Panc1 (cell line): ENCODE measurements at regions not wholly inside any gene's neighbourhood (a gene's known extent, or its start where the extent isn't known, plus 50 kb on each side); places are given as distances from the start of the nearest gene placed in this dataset.

Experiments used
- ATAC-seq: fragments of 200-7000 bp; cut with Tn5 transposase; 2 replicates; pipeline ENCODE4 v1.9.1; 2020; ENCODE audit warnings: mild to moderate bottlenecking, moderate library complexity
- BruUV-seq: library from RNA; stranded (reverse); fragments of 400-500 nt; replicated peaks from 2 replicates; lab custom pipeline; 2021; lab: Mats Ljungman, UMichigan
- CTCF ChIA-PET: fragments of 300-600 bp; sonication (Branson Sonifier 250); formaldehyde crosslinking; loops from one replicate; lab custom pipeline; 2022; ENCODE audit warnings: antibody characterized with exemption; lab: Charles Lee
- POLR2A ChIA-PET: fragments of 300-600 bp; sonication (Branson Sonifier 250); formaldehyde crosslinking; loops from one replicate; lab custom pipeline; 2022; ENCODE audit warnings: antibody characterized with exemption; lab: Charles Lee
- DNase-seq: peaks from one replicate; pipeline ENCODE4 v3.0.0-alpha.2; 2010; ENCODE audit warnings: low read depth, low spot score
- H3K27ac ChIP-seq: 2 replicates; pipeline ENCODE4 v1.5.1; 2011; ENCODE audit warnings: mild to moderate bottlenecking, low read length, inconsistent platforms
- H3K27me3 ChIP-seq: fragments of 200-500 bp; sonication (Bioruptor generic); 2 replicates; pipeline ENCODE4 v1.6.0; 2014; ENCODE audit warnings: low read length, inconsistent platforms; ENCODE audit not compliant: control insufficient read depth, insufficient read depth
- H3K36me3 ChIP-seq: fragments of 200-500 bp; sonication (Bioruptor generic); 2 replicates; pipeline ENCODE4 v1.5.1; 2014; ENCODE audit warnings: inconsistent platforms, mild to moderate bottlenecking, low read length, moderate library complexity; ENCODE audit not compliant: control insufficient read depth, insufficient read depth
- H3K4me1 ChIP-seq: 2 replicates; pipeline ENCODE4 v1.5.1; 2011; ENCODE audit warnings: inconsistent platforms, mild to moderate bottlenecking, low read length, moderate library complexity; ENCODE audit not compliant: control insufficient read depth, insufficient read depth
- H3K4me3 ChIP-seq, 2 experiments: 2 replicates each; pipeline ENCODE4 v1.5.1; 2011 to 2012; ENCODE audit warnings: low read depth in 2 of 2, low read length in 2 of 2, mild to moderate bottlenecking in 2 of 2, inconsistent platforms in 1 of 2, moderate library complexity in 1 of 2
- H3K9me3 ChIP-seq: fragments of 200-500 bp; sonication (Bioruptor generic); 2 replicates; pipeline ENCODE4 v1.5.1; 2014; ENCODE audit warnings: low read depth, mild to moderate bottlenecking, inconsistent platforms, low read length, moderate library complexity; ENCODE audit not compliant: control insufficient read depth, insufficient read depth
- POLR2AphosphoS5 ChIP-seq: IDR thresholded peaks from 2 replicates; pipeline ENCODE4 v1.6.1; 2012; ENCODE audit warnings: mild to moderate bottlenecking, low read depth, low read length, moderate library complexity
- SIN3A ChIP-seq: IDR thresholded peaks from 2 replicates; pipeline ENCODE4 v1.6.1; 2012; ENCODE audit warnings: low read depth, mild to moderate bottlenecking, low read length, moderate library complexity, borderline replicate concordance; ENCODE audit not compliant: insufficient read depth
- TCF7L2 ChIP-seq: IDR thresholded peaks from 2 replicates; pipeline ENCODE4 v1.6.1; 2011; ENCODE audit warnings: mild to moderate bottlenecking, low read depth, low read length, inconsistent platforms
- in situ Hi-C: cut with HindIII; loops from 2 replicates; pipeline ENCODE4 v1.10.0; 2016; ENCODE audit warnings: low sequenced_read_pairs, low pct_unique_long_range_greater_than_20kb
- intact Hi-C: fragments of 100-400 bp; cut with micrococcal nuclease; formaldehyde crosslinking; loops from one replicate; pipeline ENCODE4 v1.10.0; 2022; ENCODE audit not compliant: unreplicated experiment
- TF ChIP-seq, protein P1 (sequence below): fragments of 450-650 bp; IDR thresholded peaks from 2 replicates; pipeline ENCODE4 v1.5.1; 2017; ENCODE audit warnings: mild to moderate bottlenecking
- TF ChIP-seq, protein P2 (sequence below), 2 experiments: IDR thresholded peaks; 2 replicates each; pipeline ENCODE4 v1.6.1; 2011 to 2012; ENCODE audit warnings: low read depth in 2 of 2, control low read depth in 1 of 2, low read length in 1 of 2, mild to moderate bottlenecking in 1 of 2, moderate library complexity in 1 of 2; ENCODE audit not compliant: insufficient read depth in 1 of 2

- no peak for TF ChIP-seq TCF7L2
- BruUV-seq = no TSS peak
- intact Hi-C loops (no loop called here), in situ Hi-C loops (no loop called here)
- no peaks in the 10 kb centered on the region for H3K27me3 ChIP-seq
- H3K4me1 ChIP-seq = no peaks in the 10 kb centered on the region; the same call in 1 of the 2 replicates
- no peak for DNase-seq
- no peak for ATAC-seq
- H3K27ac ChIP-seq = no peak overlapping the region
- CTCF ChIA-PET = no interaction called here
- H3K4me3 ChIP-seq = no peak overlapping the region
- H3K36me3 ChIP-seq = no peaks in the 10 kb centered on the region
- POLR2A ChIA-PET = no interaction called here
- no peaks in the 10 kb centered on the region for H3K9me3 ChIP-seq
Measured at GRCh38 chr13:90947976-90948375, 399.5 kb upstream of the MIR17HG start.

DNA sequence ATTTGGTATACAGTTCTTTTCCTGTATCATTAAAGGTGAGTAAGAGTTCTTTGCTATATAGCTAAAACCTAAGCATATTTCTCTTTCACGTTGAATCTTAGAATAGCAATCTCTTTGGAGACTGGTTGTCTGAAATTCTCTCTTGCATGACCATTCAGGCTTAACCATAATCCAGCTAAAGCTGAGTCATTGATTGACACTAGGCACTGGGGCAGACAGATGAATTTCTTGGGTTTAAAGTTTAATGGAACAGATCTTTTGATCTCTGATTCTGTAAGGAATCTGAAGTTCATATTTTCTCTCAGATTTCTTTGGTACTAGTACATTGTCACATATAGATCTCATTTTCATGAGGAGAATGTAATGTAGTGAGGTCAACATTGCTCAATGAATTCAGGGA is 397.3 kb upstream of the MIR17HG start:
- H3K36me3 ChIP-seq = no peaks in the 10 kb centered on the region
- H3K4me1 ChIP-seq = no peaks in the 10 kb centered on the region; the same call in 1 of the 2 replicates
- intact Hi-C loops = no loop called here
- in situ Hi-C loops = no loop called here
- ATAC-seq (no peak), DNase-seq (no peak)
- POLR2A ChIA-PET = no interaction called here
- no peaks in the 10 kb centered on the region for H3K27me3 ChIP-seq
- no peak overlapping the region for H3K27ac ChIP-seq
- CTCF ChIA-PET = no interaction called here
- BruUV-seq = no TSS peak
- H3K9me3 ChIP-seq = no peaks in the 10 kb centered on the region
- H3K4me3 ChIP-seq = no peak overlapping the region
- TF ChIP-seq, protein P1, sequence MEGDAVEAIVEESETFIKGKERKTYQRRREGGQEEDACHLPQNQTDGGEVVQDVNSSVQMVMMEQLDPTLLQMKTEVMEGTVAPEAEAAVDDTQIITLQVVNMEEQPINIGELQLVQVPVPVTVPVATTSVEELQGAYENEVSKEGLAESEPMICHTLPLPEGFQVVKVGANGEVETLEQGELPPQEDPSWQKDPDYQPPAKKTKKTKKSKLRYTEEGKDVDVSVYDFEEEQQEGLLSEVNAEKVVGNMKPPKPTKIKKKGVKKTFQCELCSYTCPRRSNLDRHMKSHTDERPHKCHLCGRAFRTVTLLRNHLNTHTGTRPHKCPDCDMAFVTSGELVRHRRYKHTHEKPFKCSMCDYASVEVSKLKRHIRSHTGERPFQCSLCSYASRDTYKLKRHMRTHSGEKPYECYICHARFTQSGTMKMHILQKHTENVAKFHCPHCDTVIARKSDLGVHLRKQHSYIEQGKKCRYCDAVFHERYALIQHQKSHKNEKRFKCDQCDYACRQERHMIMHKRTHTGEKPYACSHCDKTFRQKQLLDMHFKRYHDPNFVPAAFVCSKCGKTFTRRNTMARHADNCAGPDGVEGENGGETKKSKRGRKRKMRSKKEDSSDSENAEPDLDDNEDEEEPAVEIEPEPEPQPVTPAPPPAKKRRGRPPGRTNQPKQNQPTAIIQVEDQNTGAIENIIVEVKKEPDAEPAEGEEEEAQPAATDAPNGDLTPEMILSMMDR = no peak
- TF ChIP-seq POLR2AphosphoS5 = no peak
- TF ChIP-seq SIN3A = no peak
- no peak for TF ChIP-seq TCF7L2
- TF ChIP-seq, protein P2, sequence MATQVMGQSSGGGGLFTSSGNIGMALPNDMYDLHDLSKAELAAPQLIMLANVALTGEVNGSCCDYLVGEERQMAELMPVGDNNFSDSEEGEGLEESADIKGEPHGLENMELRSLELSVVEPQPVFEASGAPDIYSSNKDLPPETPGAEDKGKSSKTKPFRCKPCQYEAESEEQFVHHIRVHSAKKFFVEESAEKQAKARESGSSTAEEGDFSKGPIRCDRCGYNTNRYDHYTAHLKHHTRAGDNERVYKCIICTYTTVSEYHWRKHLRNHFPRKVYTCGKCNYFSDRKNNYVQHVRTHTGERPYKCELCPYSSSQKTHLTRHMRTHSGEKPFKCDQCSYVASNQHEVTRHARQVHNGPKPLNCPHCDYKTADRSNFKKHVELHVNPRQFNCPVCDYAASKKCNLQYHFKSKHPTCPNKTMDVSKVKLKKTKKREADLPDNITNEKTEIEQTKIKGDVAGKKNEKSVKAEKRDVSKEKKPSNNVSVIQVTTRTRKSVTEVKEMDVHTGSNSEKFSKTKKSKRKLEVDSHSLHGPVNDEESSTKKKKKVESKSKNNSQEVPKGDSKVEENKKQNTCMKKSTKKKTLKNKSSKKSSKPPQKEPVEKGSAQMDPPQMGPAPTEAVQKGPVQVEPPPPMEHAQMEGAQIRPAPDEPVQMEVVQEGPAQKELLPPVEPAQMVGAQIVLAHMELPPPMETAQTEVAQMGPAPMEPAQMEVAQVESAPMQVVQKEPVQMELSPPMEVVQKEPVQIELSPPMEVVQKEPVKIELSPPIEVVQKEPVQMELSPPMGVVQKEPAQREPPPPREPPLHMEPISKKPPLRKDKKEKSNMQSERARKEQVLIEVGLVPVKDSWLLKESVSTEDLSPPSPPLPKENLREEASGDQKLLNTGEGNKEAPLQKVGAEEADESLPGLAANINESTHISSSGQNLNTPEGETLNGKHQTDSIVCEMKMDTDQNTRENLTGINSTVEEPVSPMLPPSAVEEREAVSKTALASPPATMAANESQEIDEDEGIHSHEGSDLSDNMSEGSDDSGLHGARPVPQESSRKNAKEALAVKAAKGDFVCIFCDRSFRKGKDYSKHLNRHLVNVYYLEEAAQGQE (IDR thresholded peaks at IDR 0.05; ENCODE audit: insufficient read depth in 1 of 2, low read depth in 2 of 2, low read length in 1 of 2) = no peak

DNA sequence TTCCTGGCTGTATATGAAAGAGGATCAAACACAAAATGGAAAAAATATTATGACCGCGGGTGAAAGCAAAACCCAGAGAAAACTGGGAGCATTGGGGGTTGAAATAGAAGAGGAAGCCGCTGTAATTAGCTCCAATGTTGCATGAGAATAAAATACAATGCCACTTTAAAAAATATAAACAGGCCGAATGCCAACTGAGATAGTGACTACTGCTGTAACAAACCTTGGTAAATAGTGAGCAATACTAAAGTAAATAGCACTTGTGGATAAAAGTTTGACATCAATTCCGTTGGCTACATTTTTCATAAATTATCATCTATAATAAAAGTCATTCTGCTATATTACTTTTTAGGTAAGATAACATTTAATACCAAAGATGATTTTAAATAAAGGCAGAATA is 395.8 kb upstream of the MIR17HG start:
- no peaks in the 10 kb centered on the region for H3K9me3 ChIP-seq
- ATAC-seq (no peak), DNase-seq (no peak)
- no peaks in the 10 kb centered on the region for H3K27me3 ChIP-seq
- POLR2A ChIA-PET = no interaction called here
- intact Hi-C loops (no loop called here), in situ Hi-C loops (no loop called here)
- CTCF ChIA-PET = no interaction called here
- H3K4me1 ChIP-seq = no peaks in the 10 kb centered on the region; the same call in 1 of the 2 replicates
- no peak for TF ChIP-seq SIN3A
- TF ChIP-seq TCF7L2 = no peak
- TF ChIP-seq, protein P2 (IDR thresholded peaks at IDR 0.05; ENCODE audit: insufficient read depth in 1 of 2, low read depth in 2 of 2, low read length in 1 of 2) = no peak
- TF ChIP-seq, protein P1 = no peak
- TF ChIP-seq POLR2AphosphoS5 = no peak
- H3K36me3 ChIP-seq = no peaks in the 10 kb centered on the region
- 0 out of 4 replicates have a peak overlapping the region, but pooled peaks of 1 of the 2 experiments have one; percentile 6 for H3K4me3 ChIP-seq
- H3K27ac ChIP-seq = no peak overlapping the region
- no TSS peak for BruUV-seq
